Endometrium (tissue), 2 donors: ENCODE measurements at regions not wholly inside any gene's neighbourhood (a gene's known extent, or its start where the extent isn't known, plus 50 kb on each side); places are given as distances from the start of the nearest gene placed in this dataset.

Experiments used
- FAIRE-seq: peaks from 2 replicates; lab custom pipeline; 2012; peaks lifted over from hg19 to GRCh38; lab: Jason Lieb, UNC
- donor health status: control.
- donor health status: control.

DNA sequence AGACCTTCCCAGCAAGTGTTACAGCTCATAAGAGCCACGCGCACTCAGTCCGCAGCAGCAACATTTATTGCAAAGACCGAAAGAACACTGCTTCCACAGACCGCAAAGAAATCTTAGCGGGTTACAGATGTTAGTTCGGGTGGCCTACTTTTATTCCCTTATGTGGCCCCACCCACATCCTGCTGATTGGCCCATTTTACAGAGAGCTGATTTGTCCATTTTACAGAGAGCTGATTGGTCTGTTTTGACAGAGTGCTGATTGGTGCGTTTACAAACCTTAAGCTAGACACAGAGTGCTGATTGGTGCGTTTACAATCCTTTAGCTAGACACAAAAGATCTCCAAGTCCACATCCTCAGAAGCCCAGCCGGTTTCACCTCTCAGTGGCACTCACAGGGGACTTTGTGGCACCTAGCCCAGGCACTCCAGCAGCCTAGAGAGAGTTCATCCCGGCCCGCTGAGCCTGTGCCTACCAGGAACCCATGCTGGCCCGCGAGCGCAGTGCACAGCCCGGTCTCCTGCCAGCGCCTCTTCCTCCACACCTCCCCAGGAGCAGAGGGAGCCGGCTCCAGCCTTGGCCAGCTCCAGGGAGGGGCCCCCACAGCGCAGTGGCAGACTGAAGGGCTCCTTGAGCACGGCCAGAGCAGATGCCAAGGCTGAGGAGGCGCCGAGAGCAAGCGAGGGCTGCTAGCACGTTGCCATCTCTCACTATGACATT, 244.3 kb upstream of the TSHZ2 start:
- FAIRE-seq = no peak

- FAIRE-seq = peak; percentile 12
Observed at GRCh38 chr20:52724541-52724940, 247.6 kb upstream of the TSHZ2 start.

- peak; percentile 29 for FAIRE-seq
Observed at GRCh38 chr20:52722926-52723688, 249.1 kb upstream of the TSHZ2 start.

- no peak for FAIRE-seq
Observed at GRCh38 chr20:52708137-52708536, 264.0 kb upstream of the TSHZ2 start.

- FAIRE-seq = no peak
Observed at GRCh38 chr20:52704553-52704952, 267.6 kb upstream of the TSHZ2 start.

DNA sequence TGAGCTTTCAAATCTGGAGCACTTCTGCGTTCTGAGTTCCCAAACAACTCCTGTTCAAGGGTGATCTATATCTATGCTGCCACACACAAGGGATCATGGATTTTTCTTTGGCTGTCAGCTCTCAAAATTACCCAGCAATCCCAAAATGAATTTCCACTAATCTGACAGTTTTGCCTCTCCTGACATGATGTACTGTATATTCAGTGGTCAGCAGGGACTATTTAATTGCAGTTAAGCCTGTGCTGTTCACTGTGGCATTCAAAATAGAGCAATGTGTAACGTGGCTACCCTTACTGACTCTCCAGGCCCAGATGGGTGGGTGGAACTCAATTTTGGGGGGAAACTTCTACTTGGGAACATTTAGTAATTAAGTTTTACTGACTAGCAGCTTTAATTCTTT, 283.8 kb upstream of the TSHZ2 start:
- FAIRE-seq = no peak

DNA sequence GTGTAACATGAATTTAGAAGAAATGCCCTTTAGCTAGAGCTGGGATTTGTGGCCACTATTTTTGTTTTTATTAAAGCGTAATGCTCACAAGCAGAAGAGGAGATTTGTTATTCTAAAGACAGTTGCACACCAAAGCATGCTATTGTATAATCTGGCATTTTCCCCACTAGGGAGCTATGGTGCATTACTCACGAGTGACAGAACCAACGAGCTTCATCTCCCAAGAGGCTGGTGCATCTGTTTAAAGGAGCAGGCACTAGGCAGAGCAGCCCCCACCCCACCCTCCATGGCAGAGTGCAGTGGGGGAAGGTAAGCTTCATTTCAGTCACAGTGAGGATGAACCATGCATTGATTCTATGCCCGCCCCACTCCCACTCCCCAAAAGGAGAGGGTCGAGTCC, 287.3 kb upstream of the TSHZ2 start:
- FAIRE-seq = no peak

DNA sequence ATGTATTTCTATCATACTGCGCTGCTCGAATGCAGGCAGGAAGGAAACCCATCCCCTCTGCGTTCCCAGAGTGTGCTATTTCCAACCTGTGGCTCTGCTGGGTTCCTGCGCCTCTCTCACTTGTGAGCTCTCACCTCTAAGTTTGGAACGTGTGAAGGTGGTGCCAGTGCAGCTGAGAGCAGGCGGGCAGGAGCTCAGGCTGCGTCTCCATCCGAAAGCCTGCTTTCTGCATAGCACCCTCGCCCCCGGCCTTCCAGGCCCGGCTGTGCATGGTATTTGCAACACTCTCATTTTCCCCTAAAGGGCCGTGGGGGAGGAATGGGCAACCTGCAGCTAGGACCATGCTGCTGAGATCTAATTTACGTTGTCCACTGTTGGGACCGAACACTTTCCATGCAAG, 288.0 kb upstream of the TSHZ2 start:
- no peak for FAIRE-seq

DNA sequence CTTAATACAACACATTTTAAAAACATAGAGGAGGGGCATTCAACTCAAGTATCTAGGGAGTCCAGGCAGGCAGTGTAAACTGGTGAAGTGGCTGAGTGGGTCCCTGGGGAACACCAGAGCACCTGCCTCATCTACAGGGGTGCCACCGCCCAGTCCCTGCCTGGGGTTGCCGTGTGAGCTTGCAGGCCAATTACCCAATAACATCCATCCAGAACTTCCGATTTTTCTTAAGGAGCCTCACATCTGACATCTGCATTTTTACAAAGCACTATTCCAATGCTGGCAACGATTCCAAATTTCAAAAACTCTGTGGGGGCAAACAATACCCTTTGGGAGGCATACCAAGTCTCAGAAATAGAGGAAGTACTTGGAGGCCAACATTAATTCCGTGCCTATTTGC, 288.4 kb upstream of the TSHZ2 start:
- no peak for FAIRE-seq

DNA sequence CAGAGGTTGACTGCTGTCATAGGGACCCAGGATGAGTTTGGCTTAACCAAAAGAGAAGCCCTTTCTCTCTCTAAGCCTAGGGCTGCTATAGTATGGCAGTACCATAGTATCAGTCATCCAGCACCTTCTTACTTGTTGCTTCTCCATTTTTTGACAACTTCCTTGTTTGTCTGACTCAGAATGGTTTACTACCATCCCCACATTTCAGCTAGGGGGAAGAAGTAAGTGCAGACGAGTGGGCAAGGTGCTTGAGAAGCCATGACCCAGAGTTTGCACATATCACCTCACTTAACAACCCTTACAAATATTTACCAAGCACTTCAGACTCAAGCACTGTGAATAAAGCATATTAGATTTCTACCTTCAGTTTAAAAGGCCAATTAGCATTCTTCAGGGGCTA, 289.9 kb upstream of the TSHZ2 start:
- FAIRE-seq = no peak

DNA sequence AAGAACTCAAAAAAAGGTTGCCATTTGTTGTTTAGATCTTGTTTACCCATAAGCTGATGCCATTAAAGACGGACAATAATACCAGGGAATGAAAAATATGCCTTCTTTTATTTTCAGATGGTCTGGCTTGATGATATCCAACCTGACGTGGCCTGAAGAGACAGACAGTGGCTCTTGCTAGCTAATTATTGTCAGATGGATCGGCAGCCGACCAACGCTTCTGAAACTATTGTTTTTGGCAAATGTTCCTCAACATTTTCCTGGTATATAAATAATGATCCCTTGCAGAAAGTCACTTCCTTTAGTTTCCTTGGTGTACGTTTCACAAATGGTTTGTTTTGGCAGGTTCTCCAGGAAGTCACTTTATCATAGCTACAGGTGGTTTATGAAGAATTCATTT, 290.9 kb upstream of the TSHZ2 start:
- FAIRE-seq = no peak

DNA sequence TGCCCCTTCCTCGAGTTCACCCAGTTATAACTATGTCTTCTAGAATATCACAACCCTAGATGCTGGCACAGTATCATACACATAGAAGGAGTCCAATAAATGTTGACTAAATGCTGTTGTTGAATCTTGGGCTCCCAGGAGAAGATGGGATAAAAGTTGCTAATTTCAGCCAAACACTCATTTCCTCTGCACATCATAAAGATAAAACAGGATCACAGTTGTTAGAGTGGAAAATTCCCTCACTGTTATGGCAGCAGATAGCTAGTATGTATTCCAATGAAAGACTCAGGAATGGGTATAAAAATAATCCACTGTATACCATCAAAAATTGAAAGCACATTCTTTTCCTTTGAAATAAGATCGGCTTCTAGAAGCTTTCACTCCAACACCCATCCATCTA, 294.9 kb upstream of the TSHZ2 start:
- no peak for FAIRE-seq

- no peak for FAIRE-seq
Observed at GRCh38 chr20:52676283-52676995, 295.7 kb upstream of the TSHZ2 start.

GRCh38 chr20:52675375-52675774, 296.8 kb upstream of the TSHZ2 start:
- FAIRE-seq = no peak

DNA sequence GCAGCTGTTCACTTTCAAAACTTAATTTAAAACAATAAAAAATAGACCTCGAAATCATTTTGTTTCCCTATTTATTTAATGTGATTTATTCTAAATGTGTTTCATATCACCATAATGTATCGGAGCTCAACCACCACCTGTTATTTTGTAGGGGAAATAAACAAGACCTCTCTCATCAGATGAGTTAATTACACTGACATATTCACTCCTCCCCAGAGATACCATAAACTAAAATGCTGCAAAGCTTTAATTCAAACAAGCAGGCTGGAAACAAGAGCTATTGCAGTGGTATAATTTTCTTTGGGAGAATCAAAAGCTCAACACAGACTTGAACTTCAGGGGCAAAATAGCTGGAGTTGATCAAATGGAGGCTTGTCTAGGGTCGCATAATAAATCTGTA, 303.5 kb upstream of the TSHZ2 start:
- no peak for FAIRE-seq

GRCh38 chr20:52667358-52667757, 304.8 kb upstream of the TSHZ2 start:
- no peak for FAIRE-seq

DNA sequence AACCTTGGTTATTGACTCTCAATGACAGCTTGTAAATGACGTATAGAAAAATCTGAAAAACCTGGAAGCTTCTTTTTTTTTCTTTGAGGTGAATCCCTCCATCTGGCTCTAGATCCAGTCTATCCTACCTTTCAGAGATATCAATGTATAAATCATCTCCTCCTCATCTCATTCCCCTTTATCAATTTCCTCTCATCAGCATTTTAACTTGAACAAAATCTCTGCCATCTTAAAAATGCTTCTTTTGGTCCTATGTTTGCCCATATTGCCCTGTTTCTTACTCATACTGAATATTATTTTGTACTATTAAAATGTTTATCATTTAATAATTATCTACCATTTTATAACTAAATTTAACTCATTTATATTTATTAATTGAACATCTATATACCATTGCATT, 306.7 kb upstream of the TSHZ2 start:
- no peak for FAIRE-seq

DNA sequence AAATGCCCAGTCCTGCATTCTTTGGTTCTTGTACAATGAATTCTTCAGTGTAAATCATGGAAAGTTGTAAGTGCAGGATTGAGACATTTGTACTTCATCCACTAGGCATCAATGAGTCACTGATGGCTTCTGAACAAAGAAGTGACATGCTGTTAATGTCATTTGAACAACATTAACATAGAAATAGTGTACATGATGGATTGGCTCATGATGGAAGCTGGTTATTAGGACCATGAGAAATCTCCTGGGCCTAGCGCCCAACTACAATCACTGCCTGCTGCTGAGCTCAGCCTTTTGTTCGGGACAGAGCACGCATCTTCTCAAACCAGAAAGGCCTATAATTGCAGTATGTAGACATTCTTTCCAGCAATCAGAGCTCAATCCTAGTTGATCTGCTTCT, 316.8 kb upstream of the TSHZ2 start:
- FAIRE-seq = no peak

- FAIRE-seq = no peak
Observed at GRCh38 chr20:52654567-52654966, 317.6 kb upstream of the TSHZ2 start.

- no peak for FAIRE-seq
Observed at GRCh38 chr20:52652271-52652670, 319.9 kb upstream of the TSHZ2 start.

DNA sequence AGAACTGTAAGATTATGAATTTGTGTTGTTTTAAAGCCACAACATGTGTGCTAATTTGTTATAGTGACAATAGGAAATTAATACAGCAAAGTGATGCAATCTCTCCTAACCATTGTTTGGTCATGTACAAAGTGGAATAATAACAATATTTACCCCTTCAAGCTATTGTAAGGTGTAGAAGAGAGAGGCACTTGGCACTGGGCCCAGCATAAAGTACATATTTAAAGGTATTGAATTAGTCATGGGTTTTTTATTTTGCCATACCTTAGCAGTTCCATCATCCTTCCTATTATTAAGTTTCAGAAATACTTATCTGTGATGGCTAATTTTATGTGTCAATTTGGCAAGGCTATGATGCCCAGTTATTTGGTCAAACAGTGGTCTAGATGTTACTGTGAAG, 322.4 kb upstream of the TSHZ2 start:
- no peak for FAIRE-seq

DNA sequence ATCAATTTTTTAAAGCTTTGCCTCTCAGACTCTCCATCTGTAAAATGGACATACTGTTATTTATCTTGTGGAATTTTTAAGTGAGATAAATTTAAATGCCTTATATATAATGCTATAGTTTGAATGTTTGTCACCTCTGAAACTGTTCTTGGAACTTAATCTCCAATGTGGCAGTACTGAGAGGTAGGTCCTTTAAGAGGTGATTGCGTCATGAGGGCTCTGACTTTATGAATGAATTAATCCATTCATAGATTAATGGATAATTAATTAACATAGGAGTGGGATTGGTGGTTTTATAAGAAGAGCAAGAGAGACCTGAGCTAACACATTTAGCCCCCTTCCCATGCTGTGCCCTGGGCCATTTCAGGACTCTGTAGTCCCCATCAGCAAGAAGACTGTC, 326.3 kb upstream of the TSHZ2 start:
- no peak for FAIRE-seq

DNA sequence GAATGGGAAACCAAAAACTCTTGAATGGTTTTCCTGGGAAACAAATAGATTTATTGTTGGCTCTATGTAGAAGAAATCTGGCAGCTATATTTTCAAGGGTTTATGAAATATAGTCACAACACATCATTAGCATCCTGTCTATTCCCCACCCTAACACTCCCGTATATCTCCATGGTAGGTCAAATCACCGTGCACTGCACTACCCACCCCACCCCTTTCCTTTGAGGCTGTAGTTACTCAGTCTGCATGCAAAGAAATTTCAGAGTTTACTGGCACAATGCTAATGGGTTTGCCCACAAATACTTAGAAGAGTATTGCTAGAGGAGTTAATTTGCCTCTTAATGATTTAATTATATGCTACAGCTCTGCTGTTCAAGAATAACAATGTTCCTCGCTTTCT, 329.1 kb upstream of the TSHZ2 start:
- FAIRE-seq = no peak
